CD14-positive monocyte (primary cell): ENCODE measurements at regions not wholly inside any gene's neighbourhood (a gene's known extent, or its start where the extent isn't known, plus 50 kb on each side); places are given as distances from the start of the nearest gene placed in this dataset.

Source experiments
- DNase-seq, 3 donors: peaks; one replicate each; pipeline ENCODE4 v3.0.0-alpha.2; 2011 to 2022
- H2AFZ ChIP-seq: 2 replicates; pipeline ENCODE4 v1.6.0; 2012; ENCODE audit warnings: mild to moderate bottlenecking, low read depth, low read length, inconsistent platforms; ENCODE audit not compliant: insufficient read depth, poor library complexity, severe bottlenecking
- H3K27ac ChIP-seq, 2 donors: 1 replicate in 1 of 2; 2 replicates in 1 of 2; pipeline ENCODE4 v1.5.1; 2012 to 2013; ENCODE audit warnings: low read length in 2 of 2, control low read depth in 1 of 2, inconsistent platforms in 1 of 2, low read depth in 1 of 2, mild to moderate bottlenecking in 1 of 2
- H3K27me3 ChIP-seq, 2 donors: one replicate each; pipeline versions ENCODE4 v1.6.0 to v1.6.1; 2011 to 2013; ENCODE audit warnings: low read length in 2 of 2; ENCODE audit not compliant: control insufficient read depth in 2 of 2, insufficient read depth in 2 of 2
- H3K36me3 ChIP-seq, 2 donors: replicated peaks in 1 of 2; 1 replicate in 1 of 2; 2 replicates in 1 of 2; pipeline versions ENCODE4 v1.5.1 to v1.6.1; 2012 to 2013; ENCODE audit warnings: low read length in 2 of 2, control low read depth in 1 of 2, inconsistent platforms in 1 of 2, mild to moderate bottlenecking in 1 of 2; ENCODE audit not compliant: insufficient read depth in 2 of 2, control insufficient read depth in 1 of 2
- H3K4me1 ChIP-seq, 2 donors: 1 replicate in 1 of 2; 2 replicates in 1 of 2; pipeline versions ENCODE4 v1.5.1 to v1.6.1; 2012 to 2013; ENCODE audit warnings: low read length in 2 of 2, control low read depth in 1 of 2, inconsistent platforms in 1 of 2, mild to moderate bottlenecking in 1 of 2, moderate library complexity in 1 of 2; ENCODE audit not compliant: insufficient read depth in 2 of 2, control insufficient read depth in 1 of 2
- H3K4me2 ChIP-seq: replicated peaks from 2 replicates; pipeline ENCODE3; 2012; ENCODE audit warnings: low read length, moderate library complexity, mild to moderate bottlenecking; ENCODE audit not compliant: poor library complexity, severe bottlenecking; ENCODE audit errors: extremely low read depth
- H3K4me3 ChIP-seq, 3 experiments: fragments of 200-600 bp in 1 of 3; sonication (generic) in 1 of 3; replicated peaks in 1 of 3; 1 replicate in 2 of 3; 2 replicates in 1 of 3; pipeline ENCODE4 v1.5.1; 2011 to 2013; ENCODE audit warnings: low read length in 3 of 3, mild to moderate bottlenecking in 3 of 3, control low read depth in 2 of 3, low read depth in 2 of 3, inconsistent platforms in 1 of 3, moderate library complexity in 1 of 3
- H3K79me2 ChIP-seq: 2 replicates; pipeline ENCODE4 v1.6.0; 2012; ENCODE audit warnings: mild to moderate bottlenecking, control low read depth, inconsistent platforms, low read length, moderate library complexity; ENCODE audit not compliant: insufficient read depth
- H3K9ac ChIP-seq: 2 replicates; pipeline ENCODE4 v1.6.0; 2017; ENCODE audit warnings: low read length, mild to moderate bottlenecking; ENCODE audit not compliant: insufficient read depth, poor library complexity, severe bottlenecking
- H3K9me3 ChIP-seq, 2 donors: replicated peaks in 1 of 2; 1 replicate in 1 of 2; 2 replicates in 1 of 2; pipeline versions ENCODE4 v1.5.1 to v1.6.1; 2012 to 2013; ENCODE audit warnings: low read length in 2 of 2, control low read depth in 1 of 2; ENCODE audit not compliant: control insufficient read depth in 1 of 2, insufficient read depth in 1 of 2
- H4K20me1 ChIP-seq: 2 replicates; pipeline ENCODE4 v1.6.0; 2012; ENCODE audit warnings: mild to moderate bottlenecking, low read length, control low read depth, moderate library complexity; ENCODE audit not compliant: insufficient read depth
- H3K27ac Mint-ChIP-seq, 7 donors: one replicate each; pipeline ENCODE4 v1.8.0; 2020; ENCODE audit warnings: mild to moderate bottlenecking in 7 of 7, mixed read lengths in 7 of 7, moderate library complexity in 6 of 7, inconsistent platforms in 2 of 7
- H3K27me3 Mint-ChIP-seq, 3 donors: one replicate each; pipeline ENCODE4 v1.8.0; 2021 to 2022; ENCODE audit warnings: low read depth in 3 of 3, mild to moderate bottlenecking in 3 of 3, mixed read lengths in 3 of 3, moderate library complexity in 3 of 3, inconsistent platforms in 1 of 3
- H3K36me3 Mint-ChIP-seq, 2 donors: one replicate each; pipeline ENCODE4 v1.8.0; 2020; ENCODE audit warnings: mixed read lengths in 2 of 2, inconsistent platforms in 1 of 2, mild to moderate bottlenecking in 1 of 2
- H3K4me1 Mint-ChIP-seq: one replicate; pipeline ENCODE4 v1.8.0; 2020; ENCODE audit warnings: mild to moderate bottlenecking, mixed read lengths
- H3K4me3 Mint-ChIP-seq, 2 donors: one replicate each; pipeline ENCODE4 v1.8.0; 2020; ENCODE audit warnings: mild to moderate bottlenecking in 2 of 2, mixed read lengths in 2 of 2, moderate library complexity in 1 of 2
- H3K9me3 Mint-ChIP-seq, 7 donors: one replicate each; pipeline ENCODE4 v1.8.0; 2020 to 2022; ENCODE audit warnings: mixed read lengths in 7 of 7, mild to moderate bottlenecking in 6 of 7, moderate library complexity in 6 of 7, inconsistent platforms in 2 of 7
- CTCF ChIP-seq: fragments of 200-600 bp; IDR thresholded peaks from one replicate; pipeline ENCODE4 v1.8.0; 2022; ENCODE audit warnings: antibody characterized with exemption, mild to moderate bottlenecking
- WGBS: methylation state at CpG from one replicate; pipeline ENCODE4 v1.1.5; 2013; ENCODE audit warnings: missing lambda C conversion rate; ENCODE audit not compliant: insufficient coverage; 5-methylcytosine and 5-hydroxymethylcytosine counted together
- intact Hi-C, 2 donors: fragments of 100-400 bp; cut with micrococcal nuclease; formaldehyde crosslinking; loops; one replicate each; pipeline versions ENCODE4 v1.15.0 to v1.15.1; 2023

GRCh38 chr21:16797540-16797939 lies 715.3 kb upstream of the CXADR start:
- Histone ChIP-seq H3K27ac (no peak overlapping the region), H3K36me3 (no peaks in the 10 kb centered on the region), H3K4me2 (no peak overlapping the region), H3K27me3 (no peaks in the 10 kb centered on the region), H3K79me2 (no peaks in the 10 kb centered on the region), H3K9me3 (peaks cover 3 to 6% of the 10 kb centered on the region in 2 donors), H3K4me1 (no peaks in the 10 kb centered on the region), H2AFZ (no peak overlapping the region), H4K20me1 (no peaks in the 10 kb centered on the region), H3K9ac (no peak overlapping the region), H3K4me3 (no peak overlapping the region)
- Mint-ChIP-seq H3K4me3 (no peak overlapping the region), H3K36me3 (no peaks in the 10 kb centered on the region), H3K4me1 (no peaks in the 10 kb centered on the region), H3K9me3 (peaks cover 0 to 8% (median 0%) of the 10 kb centered on the region in 7 donors), H3K27ac (no peak overlapping the region), H3K27me3 (peaks cover 0 to 1% (median 0%) of the 10 kb centered on the region in 3 donors)
- DNase-seq = no peak
- intact Hi-C loops = no loop called here
- no CpG with 5 or more reads among the region's 2 CpGs for WGBS
- TF ChIP-seq CTCF = no peak

- Mint-ChIP-seq H3K9me3 (peaks cover 0 to 8% (median 0%) of the 10 kb centered on the region in 7 donors), H3K36me3 (no peaks in the 10 kb centered on the region), H3K27me3 (peaks cover 0 to 1% (median 0%) of the 10 kb centered on the region in 3 donors), H3K27ac (no peak overlapping the region), H3K4me3 (no peak overlapping the region), H3K4me1 (no peaks in the 10 kb centered on the region)
- Histone ChIP-seq H3K27ac (no peak overlapping the region), H3K9ac (no peak overlapping the region), H4K20me1 (no peaks in the 10 kb centered on the region), H2AFZ (no peak overlapping the region), H3K4me1 (no peaks in the 10 kb centered on the region), H3K79me2 (no peaks in the 10 kb centered on the region), H3K36me3 (no peaks in the 10 kb centered on the region), H3K4me3 (no peak overlapping the region), H3K9me3 (peaks cover 3 to 8% of the 10 kb centered on the region in 2 donors), H3K27me3 (no peaks in the 10 kb centered on the region), H3K4me2 (no peak overlapping the region)
- intact Hi-C loops = no loop called here
- no CpG with 5 or more reads among the region's 2 CpGs for WGBS
- TF ChIP-seq CTCF = no peak
- DNase-seq = no peak
These were observed 714.9 kb upstream of the CXADR start for GRCh38 chr21:16797966-16798365.
